ENCODE measurements at regions not wholly inside any gene's neighbourhood (a gene's known extent, or its start where the extent isn't known, plus 50 kb on each side); places are given as distances from the start of the nearest gene placed in this dataset.
"Not testable (repeated sequence)": the region's sequence is repeated elsewhere in the genome, so short reads cannot be mapped to it uniquely, and the experiment has no call there.

GRCh38 chr5:57650360-57651069, 167.9 kb upstream of the ACTBL2 start:
- TF ChIP-seq, protein P1, sequence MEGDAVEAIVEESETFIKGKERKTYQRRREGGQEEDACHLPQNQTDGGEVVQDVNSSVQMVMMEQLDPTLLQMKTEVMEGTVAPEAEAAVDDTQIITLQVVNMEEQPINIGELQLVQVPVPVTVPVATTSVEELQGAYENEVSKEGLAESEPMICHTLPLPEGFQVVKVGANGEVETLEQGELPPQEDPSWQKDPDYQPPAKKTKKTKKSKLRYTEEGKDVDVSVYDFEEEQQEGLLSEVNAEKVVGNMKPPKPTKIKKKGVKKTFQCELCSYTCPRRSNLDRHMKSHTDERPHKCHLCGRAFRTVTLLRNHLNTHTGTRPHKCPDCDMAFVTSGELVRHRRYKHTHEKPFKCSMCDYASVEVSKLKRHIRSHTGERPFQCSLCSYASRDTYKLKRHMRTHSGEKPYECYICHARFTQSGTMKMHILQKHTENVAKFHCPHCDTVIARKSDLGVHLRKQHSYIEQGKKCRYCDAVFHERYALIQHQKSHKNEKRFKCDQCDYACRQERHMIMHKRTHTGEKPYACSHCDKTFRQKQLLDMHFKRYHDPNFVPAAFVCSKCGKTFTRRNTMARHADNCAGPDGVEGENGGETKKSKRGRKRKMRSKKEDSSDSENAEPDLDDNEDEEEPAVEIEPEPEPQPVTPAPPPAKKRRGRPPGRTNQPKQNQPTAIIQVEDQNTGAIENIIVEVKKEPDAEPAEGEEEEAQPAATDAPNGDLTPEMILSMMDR (IDR thresholded peaks at IDR 0.05) = peak; percentile 86
- TF ChIP-seq ZFX (IDR thresholded peaks at IDR 0.05; ENCODE audit: borderline replicate concordance) = no peak
- no peak overlapping the region for H3K27ac ChIP-seq

GRCh38 chr5:57642698-57643097, 160.1 kb upstream of the ACTBL2 start:
- TF ChIP-seq, protein P1 (IDR thresholded peaks at IDR 0.05) = no peak
- H3K27ac ChIP-seq = no peak overlapping the region

GRCh38 chr5:57642066-57642465, 159.5 kb upstream of the ACTBL2 start:
- no peak for TF ChIP-seq ZFX (IDR thresholded peaks at IDR 0.05; ENCODE audit: borderline replicate concordance)
- TF ChIP-seq, protein P1 (IDR thresholded peaks at IDR 0.05) = no peak
- H3K27ac ChIP-seq = no peak overlapping the region

GRCh38 chr5:57635146-57635777, 152.7 kb upstream of the ACTBL2 start:
- no peak overlapping the region for H3K27ac ChIP-seq
- no peak for TF ChIP-seq ZFX (IDR thresholded peaks at IDR 0.05; ENCODE audit: borderline replicate concordance)
- TF ChIP-seq, protein P1 (IDR thresholded peaks at IDR 0.05) = no peak

GRCh38 chr5:57632937-57633336, 150.3 kb upstream of the ACTBL2 start:
- no peak for TF ChIP-seq ZFX (IDR thresholded peaks at IDR 0.05; ENCODE audit: borderline replicate concordance)
- TF ChIP-seq, protein P1 (IDR thresholded peaks at IDR 0.05) = no peak
- no peak overlapping the region for H3K27ac ChIP-seq

GRCh38 chr5:57631139-57631538, 148.5 kb upstream of the ACTBL2 start:
- H3K27ac ChIP-seq = not testable (repeated sequence)

- TF ChIP-seq ZFX (IDR thresholded peaks at IDR 0.05; ENCODE audit: borderline replicate concordance) = no peak
- TF ChIP-seq, protein P1 (IDR thresholded peaks at IDR 0.05) = no peak
- H3K27ac ChIP-seq = no peak overlapping the region
Observed at GRCh38 chr5:57627661-57628060, 145.1 kb upstream of the ACTBL2 start.

Measured in 22Rv1 (cell line).